HepG2 (cell line): ENCODE measurements at regions not wholly inside any gene's neighbourhood (a gene's known extent, or its start where the extent isn't known, plus 50 kb on each side); places are given as distances from the start of the nearest gene placed in this dataset.

Experiments
- HDAC6 ChIP-seq: fragments of 200-600 bp; sonication (generic); IDR thresholded peaks from 2 replicates; pipeline ENCODE4 v1.7.0; 2017; ENCODE audit warnings: mild to moderate bottlenecking, antibody characterized with exemption, low read length, low read depth
- ZEB1 ChIP-seq: IDR thresholded peaks from 2 replicates; pipeline ENCODE4 v1.6.1; 2012; ENCODE audit warnings: mild to moderate bottlenecking, low read depth, inconsistent platforms; ENCODE audit not compliant: insufficient replicate concordance
- ZNF232 ChIP-seq: sonication (generic); formaldehyde crosslinking; IDR thresholded peaks from 2 replicates; pipeline ENCODE4 v1.4.0; 2020; ENCODE audit warnings: missing genetic modification reagents, borderline replicate concordance
- ZNF274 ChIP-seq: sonication (generic); formaldehyde crosslinking; IDR thresholded peaks from 2 replicates; pipeline ENCODE4 v1.5.1; 2020; ENCODE audit warnings: mild to moderate bottlenecking, missing genetic modification reagents
- ZNF768 ChIP-seq: sonication (generic); formaldehyde crosslinking; IDR thresholded peaks from 2 replicates; pipeline ENCODE4 v1.4.0; 2020; ENCODE audit warnings: missing genetic modification reagents
- TF ChIP-seq, protein P1 (sequence below): sonication (generic); formaldehyde crosslinking; IDR thresholded peaks from 2 replicates; pipeline ENCODE4 v1.5.0; 2020; ENCODE audit warnings: mild to moderate bottlenecking, missing genetic modification reagents, moderate library complexity
- TF ChIP-seq, protein P2 (sequence below): sonication (generic); formaldehyde crosslinking; IDR thresholded peaks from 2 replicates; pipeline ENCODE4 v1.4.0; 2020; ENCODE audit warnings: low read depth, mild to moderate bottlenecking, missing genetic modification reagents
- TF ChIP-seq, protein P3 (sequence below): sonication (generic); formaldehyde crosslinking; IDR thresholded peaks from 2 replicates; pipeline ENCODE4 v1.4.0; 2020; ENCODE audit warnings: mild to moderate bottlenecking, missing genetic modification reagents
- TF ChIP-seq, protein P4 (sequence below): sonication (generic); formaldehyde crosslinking; IDR thresholded peaks from 2 replicates; pipeline ENCODE4 v1.4.0; 2020; ENCODE audit warnings: missing genetic modification reagents
- TF ChIP-seq, protein P5 (sequence below): IDR thresholded peaks from 2 replicates; pipeline ENCODE4 v1.6.1; 2016; ENCODE audit warnings: missing genetic modification reagents, missing compliant biosample characterization
- TF ChIP-seq, protein P6 (sequence below): fragments of 450-650 bp; IDR thresholded peaks from 2 replicates; pipeline ENCODE4 v1.6.1; 2016
- TF ChIP-seq, protein P7 (sequence below): sonication (generic); formaldehyde crosslinking; IDR thresholded peaks from 2 replicates; pipeline ENCODE4 v1.4.0; 2020; ENCODE audit warnings: mild to moderate bottlenecking, missing genetic modification reagents

DNA sequence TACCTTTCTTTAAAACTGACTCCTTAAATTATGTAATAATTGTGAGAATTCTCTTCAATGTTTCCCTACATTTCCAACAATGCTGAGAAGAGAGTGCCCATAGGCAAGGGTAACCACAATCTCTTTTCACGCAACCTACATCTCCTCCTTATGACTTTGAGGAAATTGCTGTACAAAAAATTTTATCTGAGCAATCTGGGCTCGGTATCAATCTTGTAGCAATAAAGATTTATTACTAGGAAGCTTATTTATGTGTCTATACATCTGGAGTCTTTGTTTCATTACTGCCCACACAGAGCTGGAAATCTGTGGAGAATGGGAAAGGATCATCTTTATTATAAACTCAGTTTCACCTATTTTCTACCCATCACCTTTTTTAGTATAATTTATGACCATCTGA lies 913.8 kb upstream of the SORCS1 start:
- TF ChIP-seq ZEB1 (no peak), ZNF768 (CRISPR knock-in tag) (no peak), ZNF274 (CRISPR knock-in tag) (no peak), HDAC6 (no peak), ZNF232 (CRISPR knock-in tag) (no peak)
- TF ChIP-seq, protein P1, sequence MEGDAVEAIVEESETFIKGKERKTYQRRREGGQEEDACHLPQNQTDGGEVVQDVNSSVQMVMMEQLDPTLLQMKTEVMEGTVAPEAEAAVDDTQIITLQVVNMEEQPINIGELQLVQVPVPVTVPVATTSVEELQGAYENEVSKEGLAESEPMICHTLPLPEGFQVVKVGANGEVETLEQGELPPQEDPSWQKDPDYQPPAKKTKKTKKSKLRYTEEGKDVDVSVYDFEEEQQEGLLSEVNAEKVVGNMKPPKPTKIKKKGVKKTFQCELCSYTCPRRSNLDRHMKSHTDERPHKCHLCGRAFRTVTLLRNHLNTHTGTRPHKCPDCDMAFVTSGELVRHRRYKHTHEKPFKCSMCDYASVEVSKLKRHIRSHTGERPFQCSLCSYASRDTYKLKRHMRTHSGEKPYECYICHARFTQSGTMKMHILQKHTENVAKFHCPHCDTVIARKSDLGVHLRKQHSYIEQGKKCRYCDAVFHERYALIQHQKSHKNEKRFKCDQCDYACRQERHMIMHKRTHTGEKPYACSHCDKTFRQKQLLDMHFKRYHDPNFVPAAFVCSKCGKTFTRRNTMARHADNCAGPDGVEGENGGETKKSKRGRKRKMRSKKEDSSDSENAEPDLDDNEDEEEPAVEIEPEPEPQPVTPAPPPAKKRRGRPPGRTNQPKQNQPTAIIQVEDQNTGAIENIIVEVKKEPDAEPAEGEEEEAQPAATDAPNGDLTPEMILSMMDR: no peak
- TF ChIP-seq, protein P2, sequence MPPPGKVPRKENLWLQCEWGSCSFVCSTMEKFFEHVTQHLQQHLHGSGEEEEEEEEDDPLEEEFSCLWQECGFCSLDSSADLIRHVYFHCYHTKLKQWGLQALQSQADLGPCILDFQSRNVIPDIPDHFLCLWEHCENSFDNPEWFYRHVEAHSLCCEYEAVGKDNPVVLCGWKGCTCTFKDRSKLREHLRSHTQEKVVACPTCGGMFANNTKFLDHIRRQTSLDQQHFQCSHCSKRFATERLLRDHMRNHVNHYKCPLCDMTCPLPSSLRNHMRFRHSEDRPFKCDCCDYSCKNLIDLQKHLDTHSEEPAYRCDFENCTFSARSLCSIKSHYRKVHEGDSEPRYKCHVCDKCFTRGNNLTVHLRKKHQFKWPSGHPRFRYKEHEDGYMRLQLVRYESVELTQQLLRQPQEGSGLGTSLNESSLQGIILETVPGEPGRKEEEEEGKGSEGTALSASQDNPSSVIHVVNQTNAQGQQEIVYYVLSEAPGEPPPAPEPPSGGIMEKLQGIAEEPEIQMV (CRISPR knock-in tag): no peak
- TF ChIP-seq, protein P3, sequence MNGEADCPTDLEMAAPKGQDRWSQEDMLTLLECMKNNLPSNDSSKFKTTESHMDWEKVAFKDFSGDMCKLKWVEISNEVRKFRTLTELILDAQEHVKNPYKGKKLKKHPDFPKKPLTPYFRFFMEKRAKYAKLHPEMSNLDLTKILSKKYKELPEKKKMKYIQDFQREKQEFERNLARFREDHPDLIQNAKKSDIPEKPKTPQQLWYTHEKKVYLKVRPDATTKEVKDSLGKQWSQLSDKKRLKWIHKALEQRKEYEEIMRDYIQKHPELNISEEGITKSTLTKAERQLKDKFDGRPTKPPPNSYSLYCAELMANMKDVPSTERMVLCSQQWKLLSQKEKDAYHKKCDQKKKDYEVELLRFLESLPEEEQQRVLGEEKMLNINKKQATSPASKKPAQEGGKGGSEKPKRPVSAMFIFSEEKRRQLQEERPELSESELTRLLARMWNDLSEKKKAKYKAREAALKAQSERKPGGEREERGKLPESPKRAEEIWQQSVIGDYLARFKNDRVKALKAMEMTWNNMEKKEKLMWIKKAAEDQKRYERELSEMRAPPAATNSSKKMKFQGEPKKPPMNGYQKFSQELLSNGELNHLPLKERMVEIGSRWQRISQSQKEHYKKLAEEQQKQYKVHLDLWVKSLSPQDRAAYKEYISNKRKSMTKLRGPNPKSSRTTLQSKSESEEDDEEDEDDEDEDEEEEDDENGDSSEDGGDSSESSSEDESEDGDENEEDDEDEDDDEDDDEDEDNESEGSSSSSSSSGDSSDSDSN (CRISPR knock-in tag): no peak
- TF ChIP-seq, protein P4, sequence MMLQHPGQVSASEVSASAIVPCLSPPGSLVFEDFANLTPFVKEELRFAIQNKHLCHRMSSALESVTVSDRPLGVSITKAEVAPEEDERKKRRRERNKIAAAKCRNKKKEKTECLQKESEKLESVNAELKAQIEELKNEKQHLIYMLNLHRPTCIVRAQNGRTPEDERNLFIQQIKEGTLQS (CRISPR knock-in tag): no peak
- TF ChIP-seq, protein P5, sequence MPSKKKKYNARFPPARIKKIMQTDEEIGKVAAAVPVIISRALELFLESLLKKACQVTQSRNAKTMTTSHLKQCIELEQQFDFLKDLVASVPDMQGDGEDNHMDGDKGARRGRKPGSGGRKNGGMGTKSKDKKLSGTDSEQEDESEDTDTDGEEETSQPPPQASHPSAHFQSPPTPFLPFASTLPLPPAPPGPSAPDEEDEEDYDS (CRISPR knock-in tag): no peak
- TF ChIP-seq, protein P6, sequence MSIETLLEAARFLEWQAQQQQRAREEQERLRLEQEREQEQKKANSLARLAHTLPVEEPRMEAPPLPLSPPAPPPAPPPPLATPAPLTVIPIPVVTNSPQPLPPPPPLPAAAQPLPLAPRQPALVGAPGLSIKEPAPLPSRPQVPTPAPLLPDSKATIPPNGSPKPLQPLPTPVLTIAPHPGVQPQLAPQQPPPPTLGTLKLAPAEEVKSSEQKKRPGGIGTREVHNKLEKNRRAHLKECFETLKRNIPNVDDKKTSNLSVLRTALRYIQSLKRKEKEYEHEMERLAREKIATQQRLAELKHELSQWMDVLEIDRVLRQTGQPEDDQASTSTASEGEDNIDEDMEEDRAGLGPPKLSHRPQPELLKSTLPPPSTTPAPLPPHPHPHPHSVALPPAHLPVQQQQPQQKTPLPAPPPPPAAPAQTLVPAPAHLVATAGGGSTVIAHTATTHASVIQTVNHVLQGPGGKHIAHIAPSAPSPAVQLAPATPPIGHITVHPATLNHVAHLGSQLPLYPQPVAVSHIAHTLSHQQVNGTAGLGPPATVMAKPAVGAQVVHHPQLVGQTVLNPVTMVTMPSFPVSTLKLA: no peak
- TF ChIP-seq, protein P7, sequence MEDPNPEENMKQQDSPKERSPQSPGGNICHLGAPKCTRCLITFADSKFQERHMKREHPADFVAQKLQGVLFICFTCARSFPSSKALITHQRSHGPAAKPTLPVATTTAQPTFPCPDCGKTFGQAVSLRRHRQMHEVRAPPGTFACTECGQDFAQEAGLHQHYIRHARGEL (CRISPR knock-in tag): no peak
